WTC11 (cell line): ENCODE measurements at regions not wholly inside any gene's neighbourhood (a gene's known extent, or its start where the extent isn't known, plus 50 kb on each side); places are given as distances from the start of the nearest gene placed in this dataset.

Source experiments
- ATAC-seq: fragments of 200-7000 bp; cut with Tn5 transposase; 2 replicates; pipeline ENCODE4 v1.10.0; 2021; ENCODE audit warnings: mild to moderate bottlenecking, moderate library complexity
- CTCF ChIA-PET: fragments of 300-600 bp; sonication (Branson Sonifier 250); formaldehyde crosslinking; loops from one replicate; lab custom pipeline; 2021; ENCODE audit warnings: antibody characterized with exemption; lab: Charles Lee
- POLR2A ChIA-PET: fragments of 350-600 bp; sonication (Branson Sonifier 250); formaldehyde crosslinking; loops from one replicate; lab custom pipeline; 2021; ENCODE audit warnings: antibody characterized with exemption; lab: Charles Lee
- DNase-seq: peaks from one replicate; pipeline ENCODE4 v3.0.0; 2021; ENCODE audit warnings: low spot score
- H3K27ac Mint-ChIP-seq: 2 replicates; pipeline ENCODE4 v1.8.0; 2021; ENCODE audit warnings: mixed read lengths
- H3K27me3 Mint-ChIP-seq: 2 replicates; pipeline ENCODE4 v1.8.0; 2021; ENCODE audit warnings: low read depth, mild to moderate bottlenecking, moderate library complexity, mixed read lengths
- H3K36me3 Mint-ChIP-seq: 2 replicates; pipeline ENCODE4 v1.8.0; 2021; ENCODE audit warnings: mixed read lengths
- H3K4me1 Mint-ChIP-seq: 2 replicates; pipeline ENCODE4 v1.8.0; 2022; ENCODE audit warnings: mixed read lengths
- H3K4me3 Mint-ChIP-seq: 2 replicates; pipeline ENCODE4 v1.8.0; 2021; ENCODE audit warnings: mild to moderate bottlenecking, moderate library complexity, mixed read lengths
- H3K9me3 Mint-ChIP-seq: 2 replicates; pipeline ENCODE4 v1.8.0; 2021; ENCODE audit warnings: mixed read lengths
- CREM ChIP-seq: sonication (generic); formaldehyde crosslinking; IDR thresholded peaks from 2 replicates; pipeline ENCODE4 v1.8.1; 2022; ENCODE audit warnings: mild to moderate bottlenecking, missing genetic modification reagents, moderate library complexity
- EMX1 ChIP-seq: fragments of 250-450 bp; sonication (Bioruptor Pico); IDR thresholded peaks from 2 replicates; pipeline ENCODE4 v1.8.0; 2021; ENCODE audit warnings: mild to moderate bottlenecking
- GRHL2 ChIP-seq: fragments of 250-450 bp; sonication (Bioruptor Pico); IDR thresholded peaks from 2 replicates; pipeline ENCODE4 v1.8.0; 2022; ENCODE audit warnings: mild to moderate bottlenecking, moderate library complexity; ENCODE audit not compliant: insufficient replicate concordance, severe bottlenecking
- GTF2I ChIP-seq: fragments of 250-450 bp; sonication (Bioruptor Pico); conservative IDR thresholded peaks from 2 replicates; pipeline ENCODE4 v1.4.0; 2021; ENCODE audit warnings: mild to moderate bottlenecking
- HMGXB4 ChIP-seq: sonication (generic); formaldehyde crosslinking; IDR thresholded peaks from 2 replicates; pipeline ENCODE4 v1.8.1; 2023; ENCODE audit warnings: mild to moderate bottlenecking, moderate library complexity, missing genetic modification reagents
- IRF1 ChIP-seq: sonication (generic); formaldehyde crosslinking; IDR thresholded peaks from 2 replicates; pipeline ENCODE4 v1.8.0; 2023; ENCODE audit warnings: missing genetic modification reagents
- IRF2 ChIP-seq: sonication (generic); formaldehyde crosslinking; IDR thresholded peaks from 2 replicates; pipeline ENCODE4 v1.8.0; 2022; ENCODE audit warnings: low read depth, missing genetic modification reagents, borderline replicate concordance
- JAZF1 ChIP-seq: fragments of 250-450 bp; sonication (Bioruptor Pico); IDR thresholded peaks from 2 replicates; pipeline ENCODE4 v1.9.0; 2021; ENCODE audit warnings: moderate library complexity, mild to moderate bottlenecking, inconsistent platforms
- KAT7 ChIP-seq: sonication (generic); formaldehyde crosslinking; IDR thresholded peaks from 2 replicates; pipeline ENCODE4 v1.8.1; 2023; ENCODE audit warnings: missing genetic modification reagents, mild to moderate bottlenecking, borderline replicate concordance
- NFYB ChIP-seq: sonication (generic); formaldehyde crosslinking; conservative IDR thresholded peaks from 2 replicates; pipeline ENCODE4 v1.8.0; 2022; ENCODE audit warnings: low read depth, missing genetic modification reagents
- RORB ChIP-seq: fragments of 250-450 bp; sonication (Bioruptor Pico); IDR thresholded peaks from 2 replicates; pipeline ENCODE4 v1.9.0; 2021; ENCODE audit warnings: mild to moderate bottlenecking
- TCF7 ChIP-seq: sonication (generic); formaldehyde crosslinking; IDR thresholded peaks from 2 replicates; pipeline ENCODE4 v1.8.0; 2022; ENCODE audit warnings: mild to moderate bottlenecking, low read depth, missing genetic modification reagents, moderate library complexity
- ZBTB43 ChIP-seq: sonication (generic); formaldehyde crosslinking; IDR thresholded peaks from 2 replicates; pipeline ENCODE4 v1.8.1; 2023; ENCODE audit warnings: mild to moderate bottlenecking, missing genetic modification reagents
- TF ChIP-seq, protein P1 (sequence below): fragments of 250-450 bp; sonication (Bioruptor Pico); conservative IDR thresholded peaks from 2 replicates; pipeline ENCODE4 v1.9.0; 2021; ENCODE audit warnings: mild to moderate bottlenecking
- TF ChIP-seq, protein P2 (sequence below): fragments of 200-600 bp; IDR thresholded peaks from 2 replicates; pipeline ENCODE4 v1.8.0; 2022; ENCODE audit warnings: antibody characterized with exemption
- TF ChIP-seq, protein P3 (sequence below): fragments of 250-450 bp; sonication (Bioruptor Pico); IDR thresholded peaks from 2 replicates; pipeline ENCODE4 v2.1.2; 2022; ENCODE audit warnings: mild to moderate bottlenecking, moderate library complexity
- TF ChIP-seq, protein P4 (sequence below): sonication (generic); formaldehyde crosslinking; IDR thresholded peaks from 2 replicates; pipeline ENCODE4 v1.8.0; 2023; ENCODE audit warnings: mild to moderate bottlenecking, missing genetic modification reagents

- peaks cover 3% of the 10 kb centered on the region; the same call in 1 of the 2 replicates for H3K36me3 Mint-ChIP-seq
- peaks cover 21% of the 10 kb centered on the region for H3K27me3 Mint-ChIP-seq
- DNase-seq (no peak), ATAC-seq (no peak)
- TF ChIP-seq, protein P1, sequence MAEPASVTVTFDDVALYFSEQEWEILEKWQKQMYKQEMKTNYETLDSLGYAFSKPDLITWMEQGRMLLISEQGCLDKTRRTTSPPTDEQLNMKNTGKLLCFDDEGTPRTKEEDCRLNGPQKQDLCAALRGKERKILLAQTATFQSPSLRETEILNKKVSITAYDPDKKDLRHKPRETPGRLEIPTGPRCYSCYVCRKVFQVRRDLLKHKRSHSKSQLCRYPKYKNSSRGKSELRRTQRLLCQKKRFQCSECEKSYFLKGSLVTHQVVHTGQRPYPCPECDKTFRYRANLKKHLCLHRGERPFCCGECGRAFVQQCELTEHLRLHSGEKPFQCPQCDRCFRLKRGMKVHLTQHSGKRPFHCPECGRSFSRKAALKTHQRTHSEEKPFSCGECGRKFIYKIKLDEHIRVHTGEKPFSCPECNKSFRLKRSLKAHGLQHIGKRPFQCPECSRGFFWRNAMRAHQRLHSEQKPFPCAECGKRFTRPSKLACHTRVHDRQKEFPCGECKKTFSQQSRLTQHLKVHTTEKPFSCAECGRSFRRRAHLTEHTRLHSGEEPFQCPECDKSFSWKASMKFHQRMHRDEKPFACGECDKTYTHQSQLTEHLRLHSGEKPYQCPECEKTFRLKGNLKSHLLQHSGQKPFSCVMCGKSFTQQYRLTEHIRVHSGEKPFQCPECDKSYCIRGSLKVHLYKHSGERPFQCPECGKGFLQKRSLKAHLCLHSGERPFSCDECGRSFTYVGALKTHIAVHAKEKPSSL (CRISPR knock-in tag), result no peak
- TF ChIP-seq, protein P2, sequence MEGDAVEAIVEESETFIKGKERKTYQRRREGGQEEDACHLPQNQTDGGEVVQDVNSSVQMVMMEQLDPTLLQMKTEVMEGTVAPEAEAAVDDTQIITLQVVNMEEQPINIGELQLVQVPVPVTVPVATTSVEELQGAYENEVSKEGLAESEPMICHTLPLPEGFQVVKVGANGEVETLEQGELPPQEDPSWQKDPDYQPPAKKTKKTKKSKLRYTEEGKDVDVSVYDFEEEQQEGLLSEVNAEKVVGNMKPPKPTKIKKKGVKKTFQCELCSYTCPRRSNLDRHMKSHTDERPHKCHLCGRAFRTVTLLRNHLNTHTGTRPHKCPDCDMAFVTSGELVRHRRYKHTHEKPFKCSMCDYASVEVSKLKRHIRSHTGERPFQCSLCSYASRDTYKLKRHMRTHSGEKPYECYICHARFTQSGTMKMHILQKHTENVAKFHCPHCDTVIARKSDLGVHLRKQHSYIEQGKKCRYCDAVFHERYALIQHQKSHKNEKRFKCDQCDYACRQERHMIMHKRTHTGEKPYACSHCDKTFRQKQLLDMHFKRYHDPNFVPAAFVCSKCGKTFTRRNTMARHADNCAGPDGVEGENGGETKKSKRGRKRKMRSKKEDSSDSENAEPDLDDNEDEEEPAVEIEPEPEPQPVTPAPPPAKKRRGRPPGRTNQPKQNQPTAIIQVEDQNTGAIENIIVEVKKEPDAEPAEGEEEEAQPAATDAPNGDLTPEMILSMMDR, result no peak
- no peak for TF ChIP-seq GTF2I (CRISPR knock-in tag)
- TF ChIP-seq GRHL2 (CRISPR knock-in tag), result no peak
- no peak for TF ChIP-seq TCF7 (CRISPR knock-in tag)
- TF ChIP-seq ZBTB43, result no peak
- TF ChIP-seq IRF2 (CRISPR knock-in tag), result no peak
- no peak for TF ChIP-seq IRF1 (CRISPR knock-in tag)
- TF ChIP-seq JAZF1, result no peak
- TF ChIP-seq KAT7 (CRISPR knock-in tag), result no peak
- TF ChIP-seq, protein P3, sequence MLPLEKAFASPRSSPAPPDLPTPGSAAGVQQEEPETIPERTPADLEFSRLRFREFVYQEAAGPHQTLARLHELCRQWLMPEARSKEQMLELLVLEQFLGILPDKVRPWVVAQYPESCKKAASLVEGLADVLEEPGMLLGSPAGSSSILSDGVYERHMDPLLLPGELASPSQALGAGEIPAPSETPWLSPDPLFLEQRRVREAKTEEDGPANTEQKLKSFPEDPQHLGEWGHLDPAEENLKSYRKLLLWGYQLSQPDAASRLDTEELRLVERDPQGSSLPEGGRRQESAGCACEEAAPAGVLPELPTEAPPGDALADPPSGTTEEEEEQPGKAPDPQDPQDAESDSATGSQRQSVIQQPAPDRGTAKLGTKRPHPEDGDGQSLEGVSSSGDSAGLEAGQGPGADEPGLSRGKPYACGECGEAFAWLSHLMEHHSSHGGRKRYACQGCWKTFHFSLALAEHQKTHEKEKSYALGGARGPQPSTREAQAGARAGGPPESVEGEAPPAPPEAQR (CRISPR knock-in tag), result no peak
- no peak for TF ChIP-seq CREM (CRISPR knock-in tag)
- TF ChIP-seq, protein P4, sequence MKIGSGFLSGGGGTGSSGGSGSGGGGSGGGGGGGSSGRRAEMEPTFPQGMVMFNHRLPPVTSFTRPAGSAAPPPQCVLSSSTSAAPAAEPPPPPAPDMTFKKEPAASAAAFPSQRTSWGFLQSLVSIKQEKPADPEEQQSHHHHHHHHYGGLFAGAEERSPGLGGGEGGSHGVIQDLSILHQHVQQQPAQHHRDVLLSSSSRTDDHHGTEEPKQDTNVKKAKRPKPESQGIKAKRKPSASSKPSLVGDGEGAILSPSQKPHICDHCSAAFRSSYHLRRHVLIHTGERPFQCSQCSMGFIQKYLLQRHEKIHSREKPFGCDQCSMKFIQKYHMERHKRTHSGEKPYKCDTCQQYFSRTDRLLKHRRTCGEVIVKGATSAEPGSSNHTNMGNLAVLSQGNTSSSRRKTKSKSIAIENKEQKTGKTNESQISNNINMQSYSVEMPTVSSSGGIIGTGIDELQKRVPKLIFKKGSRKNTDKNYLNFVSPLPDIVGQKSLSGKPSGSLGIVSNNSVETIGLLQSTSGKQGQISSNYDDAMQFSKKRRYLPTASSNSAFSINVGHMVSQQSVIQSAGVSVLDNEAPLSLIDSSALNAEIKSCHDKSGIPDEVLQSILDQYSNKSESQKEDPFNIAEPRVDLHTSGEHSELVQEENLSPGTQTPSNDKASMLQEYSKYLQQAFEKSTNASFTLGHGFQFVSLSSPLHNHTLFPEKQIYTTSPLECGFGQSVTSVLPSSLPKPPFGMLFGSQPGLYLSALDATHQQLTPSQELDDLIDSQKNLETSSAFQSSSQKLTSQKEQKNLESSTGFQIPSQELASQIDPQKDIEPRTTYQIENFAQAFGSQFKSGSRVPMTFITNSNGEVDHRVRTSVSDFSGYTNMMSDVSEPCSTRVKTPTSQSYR (CRISPR knock-in tag), result no peak
- TF ChIP-seq NFYB (CRISPR knock-in tag), result no peak
- no peak for TF ChIP-seq EMX1 (CRISPR knock-in tag)
- no peak for TF ChIP-seq HMGXB4 (CRISPR knock-in tag)
- TF ChIP-seq RORB (CRISPR knock-in tag), result no peak
- CTCF ChIA-PET, result interaction anchor here (0.5 to 2.5 kb wide), 5 partner anchors 9 to 46 kb away, joined by 3 to 18 read pairs (median 5); no protein-coding TSS in a partner anchor
- H3K4me3 Mint-ChIP-seq, result no peak overlapping the region
- no peak overlapping the region for H3K27ac Mint-ChIP-seq
- peaks cover 55% of the 10 kb centered on the region for H3K4me1 Mint-ChIP-seq
- peaks cover 12% of the 10 kb centered on the region for H3K9me3 Mint-ChIP-seq
- POLR2A ChIA-PET, result interaction anchor here (0.7 kb wide), 1 partner anchor 47 kb away, joined by 3 read pairs; no protein-coding TSS in a partner anchor
Measured at GRCh38 chr4:3834186-3834662, 68.0 kb downstream of the ADRA2C start.
